Common myeloid progenitor, CD34-positive (primary cell): ENCODE measurements at regions not wholly inside any gene's neighbourhood (a gene's known extent, or its start where the extent isn't known, plus 50 kb on each side); places are given as distances from the start of the nearest gene placed in this dataset.

ENCODE experiments used
- CTCF ChIA-PET: fragments of 350-600 bp; sonication (Branson Sonifier 250); formaldehyde crosslinking; loops from one replicate; lab custom pipeline; 2021; ENCODE audit warnings: antibody characterized with exemption; lab: Charles Lee
- POLR2A ChIA-PET: fragments of 350-600 bp; sonication (Branson Sonifier 250); formaldehyde crosslinking; loops from one replicate; lab custom pipeline; 2021; ENCODE audit warnings: antibody characterized with exemption; lab: Charles Lee
- DNase-seq, 3 donors: peaks; one replicate each; pipeline versions ENCODE4 v3.0.0 to v3.0.0-alpha.2; 2013
- H3K27ac ChIP-seq, 2 experiments: 1 replicate in 1 of 2; 2 replicates in 1 of 2; pipeline ENCODE4 v1.7.0; 2013; ENCODE audit warnings: inconsistent platforms in 2 of 2, low read length in 2 of 2, mild to moderate bottlenecking in 2 of 2, low read depth in 1 of 2, moderate library complexity in 1 of 2; ENCODE audit not compliant: severe bottlenecking in 2 of 2, insufficient read depth in 1 of 2, poor library complexity in 1 of 2
- H3K27me3 ChIP-seq, 5 experiments: replicated peaks in 2 of 5; 1 replicate in 3 of 5; 2 replicates in 2 of 5; pipeline versions ENCODE4 v1.6.1 to v1.7.0; 2013; ENCODE audit warnings: low read length in 4 of 5, mild to moderate bottlenecking in 2 of 5, moderate library complexity in 2 of 5, inconsistent platforms in 1 of 5; ENCODE audit not compliant: insufficient read depth in 5 of 5, control insufficient read depth in 4 of 5
- H3K36me3 ChIP-seq, 4 experiments: 1 replicate in 2 of 4; 2 replicates in 2 of 4; pipeline versions ENCODE4 v1.6.1 to v1.7.0; 2013; ENCODE audit warnings: low read length in 3 of 4, control low read depth in 1 of 4, mild to moderate bottlenecking in 1 of 4; ENCODE audit not compliant: control insufficient read depth in 4 of 4, insufficient read depth in 4 of 4
- H3K4me1 ChIP-seq, 4 experiments: 1 replicate in 3 of 4; 2 replicates in 1 of 4; pipeline versions ENCODE4 v1.6.1 to v1.7.1; 2013; ENCODE audit warnings: low read length in 3 of 4, mild to moderate bottlenecking in 3 of 4, control low read depth in 1 of 4, inconsistent platforms in 1 of 4, moderate library complexity in 1 of 4; ENCODE audit not compliant: control insufficient read depth in 4 of 4, insufficient read depth in 4 of 4; ENCODE audit errors: control extremely low read depth in 1 of 4
- H3K4me3 ChIP-seq, 7 experiments: 1 replicate in 4 of 7; 2 replicates in 3 of 7; pipeline versions ENCODE4 v1.5.1 to v1.7.0; 2013; ENCODE audit warnings: mild to moderate bottlenecking in 7 of 7, low read length in 6 of 7, moderate library complexity in 6 of 7, inconsistent platforms in 2 of 7, low read depth in 2 of 7, control low read depth in 1 of 7; ENCODE audit not compliant: insufficient read depth in 4 of 7, control insufficient read depth in 1 of 7; ENCODE audit errors: extremely low read depth in 1 of 7
- H3K9me3 ChIP-seq, 5 experiments: 1 replicate in 4 of 5; 2 replicates in 1 of 5; pipeline versions ENCODE4 v1.6.1 to v1.7.1; 2013; ENCODE audit warnings: low read length in 4 of 5, mild to moderate bottlenecking in 2 of 5, inconsistent platforms in 1 of 5, low read depth in 1 of 5, moderate library complexity in 1 of 5; ENCODE audit not compliant: control insufficient read depth in 4 of 5, insufficient read depth in 2 of 5; ENCODE audit errors: control extremely low read depth in 1 of 5
- WGBS: methylation state at CpG from one replicate; pipeline ENCODE4 v1.1.5; 2013; ENCODE audit not compliant: insufficient coverage; 5-methylcytosine and 5-hydroxymethylcytosine counted together

DNA sequence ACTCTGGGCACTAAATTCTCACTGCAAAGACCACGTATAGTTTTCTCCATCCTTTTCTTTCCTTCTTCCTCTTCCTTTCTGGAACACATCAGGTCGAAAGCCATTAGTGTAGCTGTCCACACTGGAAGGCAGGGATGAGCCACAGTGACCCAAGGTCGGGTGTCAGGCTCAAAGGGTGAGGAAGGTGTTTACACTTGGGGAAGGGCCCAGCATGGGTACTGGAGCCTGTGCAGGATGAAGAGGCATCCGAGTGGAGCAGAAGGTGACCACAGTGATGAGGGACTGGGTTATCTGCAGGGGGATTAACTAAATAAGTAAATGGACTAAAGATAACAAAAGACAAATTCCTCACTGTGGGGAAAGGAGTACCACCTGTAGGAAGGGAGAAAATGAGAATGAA is 164.0 kb downstream of the SOX9 start:
- H3K36me3 ChIP-seq, result no peaks in the 10 kb centered on the region
- no peak overlapping the region for H3K4me3 ChIP-seq
- H3K27me3 ChIP-seq, result no peaks in the 10 kb centered on the region
- H3K9me3 ChIP-seq, result no peaks in the 10 kb centered on the region
- CTCF ChIA-PET, result no interaction called here
- WGBS, result 80% methylated on average over 4 of the region's 4 CpGs
- no peaks in the 10 kb centered on the region for H3K4me1 ChIP-seq
- no peak overlapping the region for H3K27ac ChIP-seq
- POLR2A ChIA-PET, result no interaction called here
- DNase-seq, result no peak

GRCh38 chr17:72287586-72287985 is 166.8 kb downstream of the SOX9 start:
- POLR2A ChIA-PET, result no interaction called here
- CTCF ChIA-PET, result interaction anchor here (1.5 kb wide), 1 partner anchor 8 kb away, joined by 4 read pairs; no protein-coding TSS in a partner anchor
- DNase-seq, result no peak
- Histone ChIP-seq H3K27ac (no peak overlapping the region), H3K4me1 (no peaks in the 10 kb centered on the region), H3K4me3 (no peak overlapping the region), H3K27me3 (no peaks in the 10 kb centered on the region), H3K36me3 (no peaks in the 10 kb centered on the region), H3K9me3 (no peaks in the 10 kb centered on the region)
- 93% methylated on average over 4 of the region's 4 CpGs for WGBS

- no peaks in the 10 kb centered on the region for H3K4me1 ChIP-seq
- 100% methylated on average over 2 of the region's 3 CpGs for WGBS
- H3K9me3 ChIP-seq, result no peaks in the 10 kb centered on the region
- H3K36me3 ChIP-seq, result no peaks in the 10 kb centered on the region
- H3K27me3 ChIP-seq, result peaks cover 0 to under 1% (median 0%) of the 10 kb centered on the region in 5 experiments
- H3K4me3 ChIP-seq, result no peak overlapping the region
- no peak overlapping the region for H3K27ac ChIP-seq
- ChIA-PET CTCF (no interaction called here), POLR2A (no interaction called here)
- DNase-seq, result no peak
Measured at GRCh38 chr17:72294487-72294893, 173.7 kb downstream of the SOX9 start.

DNA sequence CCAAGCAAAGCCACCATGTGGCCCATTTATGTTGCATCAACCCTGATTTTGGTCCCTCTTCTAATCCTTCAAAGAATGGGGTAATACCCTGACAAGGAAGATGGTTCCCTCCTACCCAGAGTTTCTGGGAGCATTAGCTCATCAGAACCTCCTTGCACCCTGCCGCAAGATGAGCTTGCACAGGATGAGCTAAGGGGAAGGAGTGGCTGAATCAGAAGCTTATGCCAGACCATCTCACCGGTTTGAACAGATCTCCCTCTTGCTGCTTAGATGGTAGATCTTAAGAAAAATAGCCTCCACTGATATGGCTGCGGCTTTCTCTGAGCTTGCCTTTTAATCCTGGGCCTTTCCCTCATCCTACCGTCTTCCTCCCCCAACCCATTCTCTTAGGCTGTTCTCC is 175.1 kb downstream of the SOX9 start:
- WGBS, result 89% methylated on average over 4 of the region's 4 CpGs
- no peaks in the 10 kb centered on the region for H3K4me1 ChIP-seq
- no peaks in the 10 kb centered on the region for H3K36me3 ChIP-seq
- H3K27ac ChIP-seq, result no peak overlapping the region
- no peaks in the 10 kb centered on the region for H3K9me3 ChIP-seq
- H3K4me3 ChIP-seq, result no peak overlapping the region
- DNase-seq, result no peak
- ChIA-PET POLR2A (no interaction called here), CTCF (interaction anchor here (1.5 kb wide), 1 partner anchor 9 kb away, joined by 4 read pairs; no protein-coding TSS in a partner anchor)
- H3K27me3 ChIP-seq, result peaks cover 0 to 4% (median 0%) of the 10 kb centered on the region in 5 experiments

- peaks cover 0 to 4% (median 0%) of the 10 kb centered on the region in 5 experiments for H3K27me3 ChIP-seq
- CTCF ChIA-PET, result interaction anchor here (1.5 kb wide), 1 partner anchor 9 kb away, joined by 4 read pairs; no protein-coding TSS in a partner anchor
- H3K36me3 ChIP-seq, result no peaks in the 10 kb centered on the region
- no peaks in the 10 kb centered on the region for H3K4me1 ChIP-seq
- H3K27ac ChIP-seq, result no peak overlapping the region
- no peaks in the 10 kb centered on the region for H3K9me3 ChIP-seq
- DNase-seq, result no peak
- H3K4me3 ChIP-seq, result no peak overlapping the region
- POLR2A ChIA-PET, result no interaction called here
- no CpG with 5 or more reads among the region's 1 CpG for WGBS
Measured at GRCh38 chr17:72296456-72296855, 175.6 kb downstream of the SOX9 start.

DNA sequence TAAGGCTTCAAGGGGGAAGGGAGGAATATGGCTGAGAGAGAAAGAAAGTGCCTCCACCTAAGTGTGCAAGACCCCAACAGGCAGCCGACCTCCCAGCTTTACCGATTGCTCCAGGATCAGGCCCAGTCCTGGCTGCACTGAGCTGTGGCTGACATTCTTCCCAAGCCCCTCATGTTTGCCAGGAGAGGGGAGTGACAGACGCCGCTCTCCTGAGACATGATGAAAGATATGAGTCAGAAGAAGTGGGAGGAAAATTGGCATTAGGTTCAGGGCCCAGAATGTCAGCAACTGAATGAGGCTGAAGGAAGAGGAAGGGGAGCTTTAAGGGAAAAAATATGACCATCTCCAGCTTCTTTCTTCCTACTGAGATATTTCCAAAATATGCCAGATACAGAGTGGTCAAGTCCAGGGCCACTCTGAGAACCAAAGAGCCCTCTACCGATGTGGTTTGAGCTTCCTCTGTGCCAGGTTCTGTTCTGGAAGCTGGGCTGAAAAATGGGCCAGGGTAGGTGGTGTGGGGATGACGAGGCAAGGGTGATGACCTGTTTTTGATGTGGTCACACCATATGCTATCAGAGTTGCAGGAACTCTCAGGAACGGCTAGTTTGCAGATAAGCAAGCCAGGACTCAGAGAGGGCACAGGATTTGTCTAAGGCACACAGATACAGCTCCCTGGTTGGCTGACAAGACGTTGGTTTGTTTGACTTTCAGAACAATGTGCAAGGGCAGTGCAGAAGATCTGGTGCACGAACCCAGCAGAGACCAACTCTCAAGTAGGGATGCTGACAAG is 176.7 kb downstream of the SOX9 start:
- DNase-seq, result no peak
- Histone ChIP-seq H3K27ac (no peak overlapping the region), H3K4me3 (no peak overlapping the region), H3K27me3 (peaks cover 0 to 4% (median 0%) of the 10 kb centered on the region in 5 experiments), H3K9me3 (no peaks in the 10 kb centered on the region), H3K4me1 (no peaks in the 10 kb centered on the region), H3K36me3 (no peaks in the 10 kb centered on the region)
- ChIA-PET CTCF (interaction anchor here (1.0 kb wide), 1 partner anchor 9 kb away, joined by 3 read pairs; no protein-coding TSS in a partner anchor), POLR2A (no interaction called here)
- 68% methylated on average over 9 of the region's 9 CpGs for WGBS

GRCh38 chr17:72299100-72299499 is 178.3 kb downstream of the SOX9 start:
- no peak overlapping the region for H3K27ac ChIP-seq
- CTCF ChIA-PET, result no interaction called here
- H3K4me1 ChIP-seq, result no peaks in the 10 kb centered on the region
- DNase-seq, result no peak
- H3K36me3 ChIP-seq, result no peaks in the 10 kb centered on the region
- POLR2A ChIA-PET, result no interaction called here
- H3K4me3 ChIP-seq, result no peak overlapping the region
- no peaks in the 10 kb centered on the region for H3K9me3 ChIP-seq
- H3K27me3 ChIP-seq, result peaks cover 0 to 4% (median 0%) of the 10 kb centered on the region in 5 experiments
- 47% methylated on average over 3 of the region's 4 CpGs for WGBS
